T-helper 17 cell (primary cell): ENCODE measurements at regions not wholly inside any gene's neighbourhood (a gene's known extent, or its start where the extent isn't known, plus 50 kb on each side); places are given as distances from the start of the nearest gene placed in this dataset.
A peak's percentile ranks its signal among the peaks of the same experiment; 100 is the strongest.

ENCODE experiments used
- ATAC-seq: fragments of 150-1000 bp; cut with Tn5 transposase; 2 replicates; pipeline ENCODE4 v1.10.0; 2021; ENCODE audit warnings: mild to moderate bottlenecking, moderate library complexity
- DNase-seq, 3 donors: peaks; one replicate each; pipeline versions ENCODE4 v3.0.0 to v3.0.0-alpha.2; 2020 to 2021
- H3K9me3 ChIP-seq: one replicate; pipeline ENCODE4 v1.7.0; 2013; ENCODE audit warnings: low read length, mild to moderate bottlenecking; ENCODE audit not compliant: control insufficient read depth, poor library complexity, severe bottlenecking
- H3K27ac Mint-ChIP-seq: one replicate; pipeline ENCODE4 v1.8.0; 2022; ENCODE audit warnings: mild to moderate bottlenecking, moderate library complexity, mixed read lengths
- H3K27me3 Mint-ChIP-seq: one replicate; pipeline ENCODE4 v1.8.0; 2022; ENCODE audit warnings: mixed read lengths
- H3K36me3 Mint-ChIP-seq: one replicate; pipeline ENCODE4 v1.8.0; 2022; ENCODE audit warnings: low read depth, mixed read lengths
- H3K4me1 Mint-ChIP-seq: one replicate; pipeline ENCODE4 v1.8.0; 2022; ENCODE audit warnings: mild to moderate bottlenecking, mixed read lengths
- H3K4me3 Mint-ChIP-seq: one replicate; pipeline ENCODE4 v1.8.0; 2022; ENCODE audit warnings: mild to moderate bottlenecking, moderate library complexity, mixed read lengths

DNA sequence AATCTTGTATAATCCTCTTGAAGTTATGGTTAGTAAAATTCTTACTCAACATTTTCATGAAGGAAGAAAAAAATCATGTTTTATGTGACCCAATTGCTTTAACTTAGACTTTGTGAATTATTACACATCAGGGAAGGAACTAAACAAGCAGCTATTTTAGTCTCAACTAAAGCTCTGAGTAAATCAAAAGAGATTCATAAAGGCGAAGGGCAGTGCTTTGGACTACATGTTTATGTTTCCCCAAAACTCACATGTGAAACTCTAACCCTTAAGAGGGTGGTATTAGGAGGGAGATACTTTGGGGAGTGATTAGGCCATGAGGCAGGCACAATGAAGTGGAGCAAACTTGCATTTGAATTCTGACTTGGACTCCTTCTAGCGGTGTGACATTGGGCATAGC, 283.7 kb upstream of the POU3F3 start:
- Mint-ChIP-seq H3K4me1 (no peaks in the 10 kb centered on the region), H3K27me3 (no peaks in the 10 kb centered on the region), H3K27ac (no peak overlapping the region), H3K36me3 (no peaks in the 10 kb centered on the region), H3K4me3 (no peak overlapping the region)
- DNase-seq (no peak), ATAC-seq (no peak)
- H3K9me3 ChIP-seq = no peaks in the 10 kb centered on the region

DNA sequence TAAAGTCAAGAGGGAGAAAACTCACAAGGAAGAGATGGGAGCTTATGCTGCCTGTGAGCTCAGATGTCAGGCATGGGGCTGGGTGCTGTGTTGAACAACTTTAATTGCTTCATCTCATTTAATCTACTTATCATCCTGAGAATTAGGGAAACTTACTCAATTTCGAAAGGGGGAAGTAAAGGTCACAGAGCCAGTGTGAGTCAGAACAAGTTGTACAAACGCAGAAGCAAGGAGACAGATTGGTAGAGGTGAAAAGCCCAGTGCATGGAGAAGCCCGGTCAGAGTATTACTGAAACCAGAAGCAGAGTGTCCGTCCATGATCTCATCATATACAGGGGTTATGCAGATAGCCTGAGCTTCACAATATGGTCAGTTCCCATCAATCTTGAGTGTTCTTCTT, 281.1 kb upstream of the POU3F3 start:
- Mint-ChIP-seq H3K4me3 (no peak overlapping the region), H3K36me3 (no peaks in the 10 kb centered on the region), H3K27ac (no peak overlapping the region), H3K4me1 (no peaks in the 10 kb centered on the region), H3K27me3 (no peaks in the 10 kb centered on the region)
- H3K9me3 ChIP-seq = no peaks in the 10 kb centered on the region
- DNase-seq (no peak), ATAC-seq (peak; percentile 47)

DNA sequence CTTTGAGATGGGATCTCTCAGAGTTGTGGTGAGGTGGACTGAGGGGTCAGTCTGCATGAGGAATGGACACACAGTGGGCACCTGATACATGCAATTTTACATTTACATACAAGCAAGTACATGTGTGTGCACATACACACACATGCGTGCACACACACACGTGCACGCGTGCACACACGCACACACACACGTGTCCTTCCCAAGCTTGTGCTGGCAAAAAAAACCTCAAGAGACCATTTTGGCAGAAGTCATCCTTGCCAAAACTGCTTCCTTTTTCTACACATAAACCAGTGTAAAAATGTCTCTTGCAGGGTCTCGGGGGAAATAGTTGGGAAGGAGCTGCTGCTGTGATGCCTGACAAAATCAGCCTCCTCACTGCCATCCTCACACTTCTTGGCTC, 279.5 kb upstream of the POU3F3 start:
- no peak for DNase-seq
- Mint-ChIP-seq H3K4me3 (no peak overlapping the region), H3K4me1 (no peaks in the 10 kb centered on the region), H3K27ac (no peak overlapping the region), H3K36me3 (no peaks in the 10 kb centered on the region), H3K27me3 (no peaks in the 10 kb centered on the region)
- no peak for ATAC-seq
- H3K9me3 ChIP-seq = no peaks in the 10 kb centered on the region

DNA sequence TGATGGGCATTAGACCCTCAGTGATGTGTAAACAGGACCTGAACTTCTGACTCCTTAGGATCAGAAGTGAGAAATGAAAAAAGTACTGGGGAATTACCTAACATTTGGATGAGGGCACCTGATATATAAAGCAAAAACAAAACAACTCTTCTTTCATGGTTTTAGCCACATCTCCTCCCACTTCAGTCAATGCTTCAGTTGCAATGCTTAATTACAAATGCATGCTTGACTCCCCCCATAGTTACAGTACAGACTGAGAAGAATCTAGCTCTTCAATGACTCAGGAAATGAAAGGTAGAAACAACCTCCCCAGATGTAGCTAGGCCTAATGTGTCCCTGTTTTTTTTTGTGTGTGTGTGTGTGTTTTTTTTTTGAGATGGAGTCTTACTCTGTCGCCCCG, 276.8 kb upstream of the POU3F3 start:
- DNase-seq (no peak), ATAC-seq (no peak)
- no peaks in the 10 kb centered on the region for H3K4me1 Mint-ChIP-seq
- H3K36me3 Mint-ChIP-seq = no peaks in the 10 kb centered on the region
- no peak overlapping the region for H3K27ac Mint-ChIP-seq
- H3K9me3 ChIP-seq = no peaks in the 10 kb centered on the region
- no peak overlapping the region for H3K4me3 Mint-ChIP-seq
- H3K27me3 Mint-ChIP-seq = no peaks in the 10 kb centered on the region

DNA sequence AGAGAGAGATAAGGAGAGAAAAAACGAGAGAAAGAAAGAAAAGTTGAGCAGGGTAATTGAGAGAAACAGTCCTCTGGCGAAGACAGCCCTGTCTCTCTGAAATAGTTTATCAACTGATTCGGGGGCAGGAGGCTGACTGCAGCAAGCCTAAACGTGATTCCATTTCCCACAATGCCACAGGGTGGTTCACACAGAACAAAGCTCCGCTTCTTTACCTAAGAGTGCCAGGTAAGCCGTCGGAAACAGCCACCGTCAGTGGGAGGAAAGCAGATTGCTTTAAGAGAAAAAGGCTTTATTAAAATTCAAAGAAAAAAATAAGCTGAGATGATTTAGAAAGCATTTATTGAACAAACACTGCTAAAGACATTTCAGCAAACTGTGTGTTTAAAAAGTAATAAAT, 271.4 kb upstream of the POU3F3 start:
- no peak overlapping the region for H3K4me3 Mint-ChIP-seq
- H3K9me3 ChIP-seq = no peaks in the 10 kb centered on the region
- DNase-seq = no peak
- no peaks in the 10 kb centered on the region for H3K27me3 Mint-ChIP-seq
- no peak overlapping the region for H3K27ac Mint-ChIP-seq
- ATAC-seq = no peak
- H3K36me3 Mint-ChIP-seq = no peaks in the 10 kb centered on the region
- H3K4me1 Mint-ChIP-seq = no peaks in the 10 kb centered on the region

DNA sequence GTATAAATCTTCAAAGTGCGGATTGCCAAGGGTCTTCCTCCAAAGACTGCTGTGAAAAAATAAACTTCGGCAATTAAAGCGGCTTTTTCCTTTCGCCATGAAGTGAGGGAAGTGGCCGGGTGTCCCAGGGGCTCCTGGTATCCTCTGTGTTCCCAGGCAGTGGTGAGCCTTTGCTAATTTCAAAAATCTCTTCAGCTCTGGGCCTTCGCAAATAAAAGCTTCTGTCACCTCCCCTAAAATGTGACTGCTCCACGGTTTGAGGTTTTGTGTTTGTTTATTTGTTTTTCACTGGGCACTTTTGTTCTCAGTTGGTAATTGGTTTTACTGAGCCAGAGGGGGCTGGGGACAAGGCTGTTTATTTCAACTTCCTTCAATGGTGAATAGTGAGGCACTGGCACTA, 270.1 kb upstream of the POU3F3 start:
- no peaks in the 10 kb centered on the region for H3K36me3 Mint-ChIP-seq
- H3K27ac Mint-ChIP-seq = no peak overlapping the region
- no peaks in the 10 kb centered on the region for H3K9me3 ChIP-seq
- H3K4me3 Mint-ChIP-seq = no peak overlapping the region
- DNase-seq (no peak), ATAC-seq (no peak)
- no peaks in the 10 kb centered on the region for H3K27me3 Mint-ChIP-seq
- no peaks in the 10 kb centered on the region for H3K4me1 Mint-ChIP-seq

DNA sequence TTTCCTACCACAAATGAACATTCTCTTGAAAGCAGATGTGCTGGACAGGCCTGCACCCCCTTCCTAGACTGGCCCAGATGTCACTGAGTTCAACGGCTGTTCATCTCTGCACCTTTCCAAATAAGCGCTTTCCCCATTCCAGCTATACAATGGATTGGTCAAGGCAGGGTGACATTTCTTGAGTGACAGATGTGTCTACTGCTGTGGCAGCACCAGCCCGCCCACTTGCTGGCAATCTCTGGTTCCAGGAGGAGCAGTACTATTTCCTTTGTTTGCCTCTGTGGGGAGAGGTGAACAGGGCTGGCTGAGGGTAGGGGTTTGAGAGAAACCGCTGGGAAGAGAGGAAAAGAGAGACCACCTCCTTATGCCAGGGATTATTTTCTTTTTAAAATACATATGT, 269.5 kb upstream of the POU3F3 start:
- Mint-ChIP-seq H3K27me3 (no peaks in the 10 kb centered on the region), H3K4me3 (no peak overlapping the region), H3K36me3 (no peaks in the 10 kb centered on the region), H3K4me1 (no peaks in the 10 kb centered on the region), H3K27ac (no peak overlapping the region)
- DNase-seq (no peak), ATAC-seq (no peak)
- no peaks in the 10 kb centered on the region for H3K9me3 ChIP-seq

DNA sequence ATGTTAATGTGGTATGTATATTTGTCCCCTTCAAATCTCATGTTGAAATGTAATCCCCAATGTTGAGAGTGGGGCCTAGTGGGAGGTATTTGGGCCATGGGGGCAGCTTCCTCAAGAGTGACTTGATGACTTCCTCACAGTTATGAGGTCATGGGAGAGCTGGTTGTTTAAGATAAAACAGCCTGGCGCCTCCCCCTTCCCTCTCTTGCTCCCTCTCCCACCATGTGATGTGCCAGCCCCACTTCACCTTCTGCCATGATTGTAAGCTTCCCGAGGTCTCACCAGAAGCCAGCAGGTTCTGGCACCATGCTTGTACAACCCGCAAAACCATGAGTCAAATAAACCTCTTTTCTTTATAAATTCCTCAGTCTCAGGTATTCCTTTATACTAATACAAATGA, 258.3 kb upstream of the POU3F3 start:
- H3K4me1 Mint-ChIP-seq = no peaks in the 10 kb centered on the region
- DNase-seq (no peak), ATAC-seq (no peak)
- no peaks in the 10 kb centered on the region for H3K27me3 Mint-ChIP-seq
- no peaks in the 10 kb centered on the region for H3K9me3 ChIP-seq
- H3K4me3 Mint-ChIP-seq = no peak overlapping the region
- no peaks in the 10 kb centered on the region for H3K36me3 Mint-ChIP-seq
- H3K27ac Mint-ChIP-seq = no peak overlapping the region

DNA sequence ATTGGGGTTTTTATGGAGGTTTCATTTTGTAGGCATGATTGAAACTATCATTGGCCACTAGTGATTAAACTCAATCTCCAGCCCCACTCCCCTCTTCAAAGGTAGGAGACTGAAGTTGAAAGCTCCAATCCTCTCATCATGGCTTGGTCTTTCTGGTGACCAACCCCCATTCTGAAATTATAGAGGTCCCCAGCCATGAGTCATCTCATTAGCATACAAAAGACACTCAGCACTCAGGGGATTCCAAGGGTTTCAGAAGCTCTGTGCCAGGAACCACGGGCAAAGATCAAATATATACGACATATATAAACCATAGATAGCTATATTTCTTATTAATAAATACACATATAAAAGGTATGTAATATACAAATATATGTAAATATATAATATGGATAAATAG, 256.0 kb upstream of the POU3F3 start:
- DNase-seq = no peak
- Mint-ChIP-seq H3K27ac (no peak overlapping the region), H3K27me3 (no peaks in the 10 kb centered on the region), H3K4me3 (no peak overlapping the region), H3K4me1 (no peaks in the 10 kb centered on the region), H3K36me3 (no peaks in the 10 kb centered on the region)
- no peak for ATAC-seq
- H3K9me3 ChIP-seq = no peaks in the 10 kb centered on the region

DNA sequence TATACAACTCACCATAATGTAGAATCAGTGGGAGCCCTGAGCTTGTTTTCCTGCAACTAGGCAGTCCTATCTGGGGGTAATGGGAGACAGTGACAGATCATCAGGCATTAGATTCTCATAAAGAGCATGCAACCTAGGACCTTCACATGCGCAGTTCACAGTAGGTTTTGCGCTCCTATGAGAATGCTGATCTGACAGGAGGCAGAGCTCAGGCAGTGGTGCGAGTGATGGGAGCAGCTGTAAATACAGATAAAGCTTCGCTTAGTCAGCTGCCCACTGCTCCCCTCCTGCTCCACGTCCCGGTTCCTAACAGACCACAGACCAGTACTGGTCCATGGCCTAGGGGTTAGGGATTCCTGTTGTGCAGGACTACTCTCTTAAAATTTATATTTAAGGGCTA, 255.3 kb upstream of the POU3F3 start:
- no peak for ATAC-seq
- Mint-ChIP-seq H3K27me3 (no peaks in the 10 kb centered on the region), H3K27ac (no peak overlapping the region), H3K4me3 (no peak overlapping the region), H3K4me1 (no peaks in the 10 kb centered on the region), H3K36me3 (no peaks in the 10 kb centered on the region)
- no peaks in the 10 kb centered on the region for H3K9me3 ChIP-seq
- DNase-seq = no peak

DNA sequence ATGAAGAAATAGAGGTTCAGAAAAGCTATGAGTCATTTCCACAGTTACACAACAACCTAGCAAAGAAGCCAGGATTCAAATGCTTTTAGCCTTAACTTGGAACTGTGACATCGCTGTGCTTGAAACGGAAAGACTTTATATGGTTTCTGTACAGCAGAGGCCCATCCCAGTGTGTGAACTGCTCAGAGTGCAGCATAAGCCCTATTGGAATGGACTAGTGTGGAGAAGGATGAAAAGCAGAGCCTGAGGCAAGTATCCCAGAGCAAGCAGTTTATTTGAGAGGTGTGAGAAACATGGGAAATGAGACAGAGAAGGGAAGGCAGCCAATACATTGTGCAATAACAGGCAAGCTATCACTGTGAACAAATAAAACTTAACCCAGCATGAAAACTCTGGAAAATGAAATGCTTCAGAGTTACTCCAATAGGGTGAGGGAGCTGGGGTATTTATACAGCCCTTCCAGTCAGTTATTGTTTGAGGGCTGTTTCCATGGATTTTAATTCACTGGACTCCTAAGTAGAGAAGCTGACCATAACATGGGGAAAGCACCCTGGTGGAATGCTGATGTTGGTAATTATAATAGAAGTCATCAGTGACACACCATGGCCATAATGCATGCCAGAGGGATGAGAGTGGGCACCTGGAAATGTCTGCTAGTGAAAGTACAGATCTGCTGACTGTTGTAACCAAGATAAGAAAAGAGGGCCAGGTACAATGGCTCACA, 254.0 kb upstream of the POU3F3 start:
- no peak for DNase-seq
- H3K9me3 ChIP-seq = no peaks in the 10 kb centered on the region
- H3K27ac Mint-ChIP-seq = no peak overlapping the region
- H3K27me3 Mint-ChIP-seq = no peaks in the 10 kb centered on the region
- no peaks in the 10 kb centered on the region for H3K36me3 Mint-ChIP-seq
- ATAC-seq = no peak
- no peaks in the 10 kb centered on the region for H3K4me1 Mint-ChIP-seq
- no peak overlapping the region for H3K4me3 Mint-ChIP-seq

DNA sequence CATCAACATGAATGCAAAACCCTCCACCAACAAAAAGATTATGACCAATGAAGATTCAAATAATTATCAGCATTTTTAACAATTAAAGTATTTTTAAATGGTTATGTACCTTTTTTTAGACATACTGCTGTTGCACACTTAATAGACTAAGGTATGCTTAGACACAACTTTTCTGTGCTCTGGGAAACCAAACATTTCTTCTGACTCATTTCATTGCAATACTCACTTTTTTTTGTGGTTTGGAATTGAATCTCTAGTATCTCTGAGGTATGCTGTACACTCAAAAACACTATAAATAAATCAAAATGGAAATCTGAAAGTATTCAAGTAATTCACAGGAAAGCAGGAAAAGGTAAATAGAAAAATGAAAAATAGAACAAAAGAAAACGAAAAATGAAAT, 247.9 kb upstream of the POU3F3 start:
- no peaks in the 10 kb centered on the region for H3K4me1 Mint-ChIP-seq
- H3K27ac Mint-ChIP-seq = no peak overlapping the region
- no peaks in the 10 kb centered on the region for H3K36me3 Mint-ChIP-seq
- no peak for ATAC-seq
- H3K9me3 ChIP-seq = no peaks in the 10 kb centered on the region
- no peak overlapping the region for H3K4me3 Mint-ChIP-seq
- H3K27me3 Mint-ChIP-seq = no peaks in the 10 kb centered on the region
- DNase-seq = no peak

DNA sequence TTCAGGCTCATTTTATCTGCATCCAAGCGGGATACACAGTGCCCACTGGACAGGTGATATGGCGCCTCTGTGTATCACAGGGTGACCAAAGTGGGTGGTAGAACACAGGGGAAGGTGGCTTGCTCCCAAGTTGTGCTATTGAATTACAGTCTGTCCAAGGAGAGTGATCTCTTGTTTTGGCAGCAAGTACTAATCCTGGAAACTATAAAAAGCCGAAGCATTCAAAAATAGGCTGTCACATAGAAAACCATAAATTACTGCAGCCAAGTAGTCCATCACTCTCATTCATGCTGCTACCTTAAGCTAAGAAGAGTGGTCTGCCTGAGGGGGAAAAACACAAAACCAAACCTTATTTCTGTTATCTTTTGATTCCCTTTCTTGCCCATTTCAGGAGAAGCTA, 237.1 kb upstream of the POU3F3 start:
- H3K4me1 Mint-ChIP-seq = no peaks in the 10 kb centered on the region
- no peaks in the 10 kb centered on the region for H3K36me3 Mint-ChIP-seq
- ATAC-seq = no peak
- H3K27me3 Mint-ChIP-seq = no peaks in the 10 kb centered on the region
- no peaks in the 10 kb centered on the region for H3K9me3 ChIP-seq
- H3K27ac Mint-ChIP-seq = no peak overlapping the region
- no peak overlapping the region for H3K4me3 Mint-ChIP-seq
- DNase-seq = no peak

DNA sequence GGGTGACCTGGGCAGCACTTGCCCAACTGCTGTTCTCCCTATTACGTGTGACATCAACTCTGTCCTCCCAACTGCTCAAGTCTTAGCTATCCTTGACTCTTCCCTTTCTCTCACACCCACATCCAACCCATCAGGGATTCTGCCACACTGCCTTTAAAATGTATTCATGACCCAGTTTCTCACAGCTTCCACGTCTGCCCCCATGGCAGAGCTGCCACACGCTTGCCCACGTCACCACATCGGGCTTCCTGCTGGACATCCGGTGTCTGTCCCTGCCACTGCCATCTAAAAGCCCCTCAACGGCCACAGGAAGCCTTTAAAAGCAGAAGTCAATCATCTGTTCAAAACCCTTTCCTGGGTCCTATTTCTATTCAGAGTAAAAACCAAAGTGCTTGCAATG, 233.1 kb upstream of the POU3F3 start:
- H3K4me3 Mint-ChIP-seq = no peak overlapping the region
- no peaks in the 10 kb centered on the region for H3K9me3 ChIP-seq
- ATAC-seq (no peak), DNase-seq (no peak)
- H3K27ac Mint-ChIP-seq = no peak overlapping the region
- no peaks in the 10 kb centered on the region for H3K27me3 Mint-ChIP-seq
- H3K4me1 Mint-ChIP-seq = no peaks in the 10 kb centered on the region
- H3K36me3 Mint-ChIP-seq = no peaks in the 10 kb centered on the region
